HG02678 (cell line): ENCODE measurements at regions not wholly inside any gene's neighbourhood (a gene's known extent, or its start where the extent isn't known, plus 50 kb on each side); places are given as distances from the start of the nearest gene placed in this dataset.
"Not testable (repeated sequence)": the region's sequence is repeated elsewhere in the genome, so short reads cannot be mapped to it uniquely, and the experiment has no call there.

Experiments used
- ATAC-seq: cut with Tn5 transposase; IDR thresholded peaks from one replicate; pipeline ENCODE4 v1.9.1; 2021; ENCODE audit warnings: mild to moderate bottlenecking, moderate library complexity; ENCODE audit not compliant: unreplicated experiment

GRCh38 chr22:49517667-49518185 lies 309.9 kb downstream of the BRD1 start:
- no peak for ATAC-seq

- ATAC-seq = no peak
These were observed 310.5 kb downstream of the BRD1 start for GRCh38 chr22:49517211-49517610.

- ATAC-seq = no peak
These were observed 312.2 kb downstream of the BRD1 start for GRCh38 chr22:49515475-49515874.

GRCh38 chr22:49514641-49515040 lies 313.0 kb downstream of the BRD1 start:
- no peak for ATAC-seq

- ATAC-seq = no peak
These were observed 313.5 kb downstream of the BRD1 start for GRCh38 chr22:49514211-49514610.

GRCh38 chr22:49513358-49513851 lies 314.3 kb downstream of the BRD1 start:
- ATAC-seq = no peak

- ATAC-seq = no peak
These were observed 315.0 kb downstream of the BRD1 start for GRCh38 chr22:49512487-49513165.

- not testable (repeated sequence) for ATAC-seq
These were observed 316.1 kb downstream of the BRD1 start for GRCh38 chr22:49511393-49512189.

GRCh38 chr22:49510718-49511117 lies 317.0 kb downstream of the BRD1 start:
- no peak for ATAC-seq

- ATAC-seq = no peak
These were observed 318.7 kb downstream of the BRD1 start for GRCh38 chr22:49509016-49509415.

- ATAC-seq = no peak
These were observed 319.1 kb downstream of the BRD1 start for GRCh38 chr22:49508561-49508960.

GRCh38 chr22:49507607-49508292 lies 319.9 kb downstream of the BRD1 start:
- no peak for ATAC-seq

GRCh38 chr22:49506010-49506400 lies 321.7 kb downstream of the BRD1 start:
- no peak for ATAC-seq

GRCh38 chr22:49505337-49506009 lies 322.2 kb downstream of the BRD1 start:
- no peak for ATAC-seq

- no peak for ATAC-seq
These were observed 323.7 kb downstream of the BRD1 start for GRCh38 chr22:49503896-49504521.

- no peak for ATAC-seq
These were observed 324.4 kb downstream of the BRD1 start for GRCh38 chr22:49503321-49503720.

- no peak for ATAC-seq
These were observed 325.4 kb downstream of the BRD1 start for GRCh38 chr22:49502126-49502826.

GRCh38 chr22:49500942-49501395 lies 326.7 kb downstream of the BRD1 start:
- no peak for ATAC-seq

- ATAC-seq = no peak
These were observed 327.6 kb downstream of the BRD1 start for GRCh38 chr22:49500076-49500460.
